GM23338 (cell line): ENCODE measurements at regions not wholly inside any gene's neighbourhood (a gene's known extent, or its start where the extent isn't known, plus 50 kb on each side); places are given as distances from the start of the nearest gene placed in this dataset.
"Not testable (repeated sequence)": the region's sequence is repeated elsewhere in the genome, so short reads cannot be mapped to it uniquely, and the experiment has no call there.

Experiments used
- CTCF ChIP-seq, 2 experiments: fragments of 200-600 bp in 1 of 2; sonication (generic) in 1 of 2; conservative IDR thresholded peaks; 2 replicates each; pipeline versions ENCODE4 v1.5.1 to v1.6.1; 2016 to 2017; ENCODE audit warnings: antibody characterized with exemption in 2 of 2, low read depth in 2 of 2, mild to moderate bottlenecking in 2 of 2, moderate library complexity in 1 of 2
- EZH2 ChIP-seq: fragments of 200-600 bp; sonication (generic); IDR thresholded peaks from one replicate; pipeline ENCODE4 v1.8.0; 2017; ENCODE audit warnings: antibody characterized with exemption, mild to moderate bottlenecking, low read depth; ENCODE audit not compliant: unreplicated experiment
- NANOG ChIP-seq: IDR thresholded peaks from 2 replicates; pipeline ENCODE4 v1.6.1; 2016; ENCODE audit warnings: antibody characterized with exemption, borderline replicate concordance
- POLR2AphosphoS5 ChIP-seq: IDR thresholded peaks from 2 replicates; pipeline ENCODE4 v1.6.1; 2016; ENCODE audit warnings: antibody characterized with exemption, low read depth

- not testable (repeated sequence) for TF ChIP-seq CTCF (conservative IDR thresholded peaks at IDR 0.05; ENCODE audit: low read depth in 2 of 2); POLR2AphosphoS5; EZH2; NANOG
These were observed 970.9 kb upstream of the POU3F4 start for GRCh38 chrX:82537205-82537604.
